Dedifferentiated amniotic fluid mesenchymal stem cell (primary cell): ENCODE measurements at regions not wholly inside any gene's neighbourhood (a gene's known extent, or its start where the extent isn't known, plus 50 kb on each side); places are given as distances from the start of the nearest gene placed in this dataset.

Experiments used
- DNase-seq: peaks from one replicate; pipeline ENCODE4 v3.0.0-alpha.2; 2016; ENCODE audit errors: extremely low spot score

DNA sequence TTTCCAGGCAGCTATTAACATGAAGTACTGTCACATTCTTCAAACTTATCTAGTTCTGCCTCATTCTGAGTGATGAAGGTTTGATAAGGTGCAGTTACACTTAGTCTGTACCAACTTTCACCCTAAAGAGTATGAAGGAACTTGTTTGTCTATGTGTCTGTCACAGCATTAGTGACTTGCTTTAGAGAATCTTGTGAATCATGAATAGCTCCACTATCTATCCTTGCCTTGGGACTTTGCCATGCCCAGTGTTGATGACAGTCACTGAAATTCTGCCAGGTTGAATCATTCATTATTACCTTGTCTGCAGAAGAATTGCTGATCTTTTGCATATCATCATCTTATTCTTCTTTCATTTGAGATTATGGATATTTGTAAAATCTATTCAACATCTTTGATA is 50.9 kb upstream of the A1CF start:
- DNase-seq: no peak

DNA sequence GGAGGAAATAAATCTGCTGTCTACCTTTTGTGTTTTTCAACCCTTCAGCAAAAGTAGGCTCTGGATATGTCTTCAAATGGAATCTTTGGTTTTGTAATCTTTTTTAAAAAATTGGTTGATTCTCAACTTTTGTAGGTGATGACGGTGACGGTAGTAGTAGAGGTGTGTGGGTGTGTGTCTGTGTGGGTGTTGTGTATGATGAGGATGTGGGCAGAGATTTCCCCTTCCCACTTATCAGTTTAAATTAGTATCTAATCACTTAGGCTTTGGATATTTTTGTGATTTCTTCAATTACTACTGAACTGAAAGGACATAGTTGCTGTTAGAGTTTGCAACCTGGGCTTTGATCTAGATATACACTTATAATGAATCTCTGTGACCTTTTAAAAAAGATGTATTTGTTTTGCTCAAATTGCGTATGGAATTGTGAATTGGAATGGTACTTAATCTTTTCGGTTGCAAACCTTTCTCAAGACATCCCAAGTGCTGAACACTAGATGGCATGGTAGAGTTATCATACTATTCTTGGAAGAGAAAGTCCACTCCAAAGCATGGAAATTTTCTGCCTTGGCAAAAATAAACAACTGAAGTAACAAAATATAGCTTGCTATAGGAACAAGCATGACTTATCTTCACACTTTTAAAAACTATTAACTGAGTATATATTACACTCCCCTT is 51.9 kb upstream of the A1CF start:
- peak; percentile 74 for DNase-seq

DNA sequence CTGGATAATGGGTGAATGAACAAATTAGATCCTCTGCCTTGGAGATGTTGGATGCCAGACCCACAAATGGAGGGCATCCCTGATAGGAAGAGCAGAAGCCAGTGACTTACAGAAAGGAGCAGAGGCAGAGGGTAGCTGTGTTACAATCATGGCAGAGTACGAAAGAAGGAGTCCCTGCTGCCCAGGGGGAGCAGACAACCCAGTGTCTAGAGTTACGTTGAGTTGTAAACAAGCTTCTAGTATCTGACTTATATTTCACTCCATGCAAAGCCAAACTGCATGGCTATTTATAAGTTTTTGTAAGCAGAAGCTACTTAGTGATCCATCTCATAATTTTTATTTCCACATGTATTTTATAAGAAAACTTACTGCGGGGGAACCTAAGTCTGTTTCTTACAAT is 56.2 kb upstream of the A1CF start:
- DNase-seq: no peak

DNA sequence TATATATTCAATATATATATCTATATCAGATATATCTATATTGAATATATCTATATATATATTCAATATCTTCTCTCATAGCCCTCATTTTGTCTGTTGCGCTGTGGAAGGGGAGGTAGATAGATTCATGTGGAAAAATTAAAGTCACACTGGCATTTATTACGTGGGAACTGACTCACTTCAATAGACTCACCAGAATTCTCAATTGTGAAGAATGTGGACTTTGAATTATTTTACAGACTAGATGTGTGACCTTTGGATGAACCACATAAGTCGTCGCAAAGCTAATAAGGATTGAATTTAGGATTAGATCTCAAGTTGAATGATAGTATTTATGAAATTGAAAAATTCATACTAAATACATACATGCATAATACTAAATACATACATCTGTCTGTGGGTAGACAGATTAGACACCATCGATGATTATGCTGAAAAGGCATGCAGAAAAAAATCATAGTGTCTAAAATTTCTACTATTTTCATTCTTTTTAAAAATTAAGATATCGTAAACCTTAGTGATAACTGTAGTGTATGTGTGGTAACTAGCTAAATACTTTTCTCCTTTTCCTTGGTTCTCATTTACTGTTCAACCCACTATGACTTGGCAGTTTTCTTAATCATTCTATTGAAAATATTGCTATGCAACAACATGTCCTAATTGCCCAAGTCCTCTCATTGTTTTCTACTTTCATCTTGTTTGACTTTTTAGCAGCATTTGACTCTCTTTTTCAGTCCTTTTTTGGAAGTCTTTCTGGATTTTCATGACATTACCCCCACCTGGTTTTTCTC is 61.8 kb upstream of the A1CF start:
- no peak for DNase-seq

DNA sequence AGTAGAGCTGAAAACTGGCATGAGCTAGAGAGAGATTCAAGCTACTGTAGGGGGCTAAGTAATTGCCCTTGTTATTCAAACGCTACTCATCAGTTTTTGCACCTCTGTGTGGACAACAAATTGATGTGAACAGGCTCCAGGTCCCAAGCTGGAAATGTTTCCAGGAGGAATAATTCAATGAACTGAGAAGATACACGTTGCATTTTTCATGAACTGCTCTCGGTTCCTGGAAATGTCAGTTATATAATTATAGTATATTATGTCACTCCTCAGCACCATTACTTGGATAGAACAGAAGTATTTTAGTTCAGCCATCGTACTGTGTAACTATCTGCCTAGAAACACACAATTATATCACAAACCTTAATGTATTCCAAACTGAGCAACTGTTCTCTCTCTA is 65.9 kb upstream of the A1CF start:
- no peak for DNase-seq

DNA sequence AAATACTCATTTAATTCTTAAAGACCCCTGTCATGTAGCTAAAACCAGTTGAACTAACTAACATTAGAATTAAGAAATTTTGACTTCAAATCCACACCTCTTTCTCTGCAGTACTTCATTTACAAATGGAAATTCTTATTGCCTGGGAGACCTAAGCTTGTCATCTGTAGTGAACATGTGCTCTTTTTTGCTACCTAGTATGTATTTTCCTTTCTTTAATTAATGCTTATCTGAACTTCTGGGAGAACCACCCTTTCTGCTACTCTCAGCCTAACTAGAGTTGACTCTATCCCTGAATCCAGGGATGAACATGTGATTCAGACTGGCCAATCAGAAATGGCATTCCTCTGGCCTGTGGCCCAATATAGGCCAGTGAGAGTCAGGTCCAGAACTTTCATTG is 75.9 kb upstream of the A1CF start:
- no peak for DNase-seq

DNA sequence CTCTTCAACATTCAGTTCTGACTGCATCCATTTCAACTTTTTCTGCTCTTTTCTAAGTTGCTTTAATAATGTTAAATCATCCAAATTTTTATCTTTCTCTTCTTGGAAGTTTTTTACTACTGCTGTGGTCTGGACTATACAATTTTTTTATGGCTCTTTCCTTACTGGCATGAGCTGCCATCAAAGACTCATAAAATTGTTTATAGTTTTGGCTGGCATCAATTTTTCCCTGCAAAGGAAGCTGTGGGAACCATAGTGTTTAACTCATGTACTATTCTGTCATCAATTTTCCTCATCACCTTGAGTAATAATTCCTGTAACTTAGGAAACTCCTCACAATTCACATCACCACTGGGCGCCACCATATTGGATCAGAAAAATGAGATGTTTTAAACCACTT is 77.6 kb upstream of the A1CF start:
- no peak for DNase-seq

DNA sequence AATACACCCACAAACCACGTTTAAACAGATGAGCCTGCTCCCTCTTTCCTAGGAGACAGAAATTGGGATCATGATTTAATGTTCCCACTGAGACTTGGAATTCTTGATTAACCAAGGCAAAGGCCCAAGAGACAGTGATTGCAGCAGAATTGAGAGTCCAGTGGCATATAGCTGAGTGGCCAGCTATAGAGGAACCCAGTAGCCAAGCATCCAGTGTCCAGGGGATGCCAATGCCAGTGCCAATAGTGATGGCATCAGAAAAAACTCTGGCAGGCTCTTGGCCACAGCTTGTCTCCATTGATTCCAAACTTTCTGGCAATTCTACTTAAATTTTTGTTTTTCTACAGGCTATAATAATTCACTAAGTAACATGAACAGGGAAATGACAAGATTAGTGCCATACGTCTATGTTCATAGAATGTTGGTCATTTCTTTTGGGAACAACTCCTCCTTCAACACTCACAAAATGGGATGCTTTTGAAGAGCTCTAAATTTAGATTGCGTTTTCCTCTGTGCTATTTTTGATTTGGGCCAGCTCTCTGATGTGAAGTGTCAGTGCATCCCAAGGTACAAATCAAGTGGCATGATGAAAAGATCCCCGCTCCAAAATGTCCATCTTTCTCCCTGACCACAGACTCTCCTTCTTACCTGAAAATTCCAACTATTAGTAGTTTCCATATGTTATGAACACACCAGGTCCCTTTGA is 83.1 kb upstream of the A1CF start:
- no peak for DNase-seq

DNA sequence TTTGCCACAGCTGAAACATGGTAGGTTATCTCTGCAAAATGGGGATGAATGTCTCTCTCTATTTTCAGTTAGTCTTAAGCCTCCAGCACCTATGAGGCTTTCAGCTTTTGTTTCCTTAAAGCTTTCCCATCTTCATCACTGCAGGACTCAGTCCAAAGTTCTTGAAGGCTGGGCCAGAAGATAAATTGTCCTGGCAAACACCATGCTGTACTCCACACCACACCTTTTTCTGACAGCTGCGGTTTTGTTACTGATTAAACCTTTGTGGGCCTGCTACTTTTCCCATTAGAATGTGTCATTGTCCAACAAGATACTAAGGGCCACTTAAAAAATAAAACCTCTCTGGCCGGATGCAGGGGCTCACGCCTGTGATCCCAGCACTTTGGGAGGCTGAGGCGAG is 87.2 kb upstream of the A1CF start:
- no peak for DNase-seq

DNA sequence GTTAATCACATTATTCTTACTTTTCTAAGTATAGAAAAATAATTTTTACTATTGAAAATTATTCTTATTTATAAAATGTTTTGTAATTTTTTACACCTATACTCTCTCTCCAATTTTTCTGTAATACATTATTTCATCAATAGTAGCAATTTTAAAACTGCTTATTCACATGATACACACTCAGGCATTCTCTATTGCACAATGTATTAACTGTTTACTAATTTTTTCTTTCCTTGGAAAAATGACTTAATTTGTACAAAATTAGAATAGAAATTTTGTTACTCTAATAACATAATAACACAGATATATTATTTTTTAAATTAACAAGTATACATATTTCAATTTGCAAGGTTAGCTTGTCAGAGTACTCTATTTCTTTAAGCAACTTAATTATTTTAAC is 92.9 kb upstream of the PRKG1 start:
- no peak for DNase-seq

DNA sequence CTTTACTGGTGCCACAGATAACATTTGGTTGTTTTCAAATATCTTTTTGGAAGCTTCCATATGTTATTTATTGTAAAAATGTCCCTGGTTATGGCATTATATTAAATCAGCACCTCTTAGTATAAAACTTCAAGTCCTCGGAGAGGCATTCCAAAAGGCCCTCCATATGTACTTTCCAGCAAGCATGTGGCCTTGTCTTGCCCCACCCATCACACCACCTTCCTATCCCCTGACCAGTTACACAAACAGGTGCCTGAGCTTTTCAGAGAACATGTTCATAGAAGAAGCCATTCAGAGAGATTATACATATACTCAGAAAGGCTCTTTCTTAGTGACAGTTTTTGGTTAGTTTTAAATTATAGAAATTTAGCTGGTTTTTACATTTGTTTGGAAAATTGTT is 92.4 kb upstream of the PRKG1 start:
- DNase-seq: no peak

DNA sequence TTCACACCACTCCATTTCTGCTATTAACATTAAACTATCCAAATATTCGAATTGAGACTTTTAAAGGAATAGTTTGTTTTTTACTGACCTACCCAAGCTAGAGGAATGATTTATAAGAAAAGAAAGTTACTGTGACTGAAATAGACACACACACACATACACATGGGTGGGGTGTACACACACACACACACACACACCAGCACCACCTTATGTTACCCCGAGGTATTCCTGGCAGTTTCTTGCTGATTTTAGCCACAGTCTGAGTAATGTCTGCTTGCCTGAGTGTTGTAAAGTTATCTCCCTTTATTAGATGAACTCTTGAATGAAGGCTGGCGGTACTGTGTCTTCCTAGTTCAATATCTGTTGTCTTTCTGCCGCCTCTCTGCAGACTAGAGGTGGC is 91.3 kb upstream of the PRKG1 start:
- no peak for DNase-seq

DNA sequence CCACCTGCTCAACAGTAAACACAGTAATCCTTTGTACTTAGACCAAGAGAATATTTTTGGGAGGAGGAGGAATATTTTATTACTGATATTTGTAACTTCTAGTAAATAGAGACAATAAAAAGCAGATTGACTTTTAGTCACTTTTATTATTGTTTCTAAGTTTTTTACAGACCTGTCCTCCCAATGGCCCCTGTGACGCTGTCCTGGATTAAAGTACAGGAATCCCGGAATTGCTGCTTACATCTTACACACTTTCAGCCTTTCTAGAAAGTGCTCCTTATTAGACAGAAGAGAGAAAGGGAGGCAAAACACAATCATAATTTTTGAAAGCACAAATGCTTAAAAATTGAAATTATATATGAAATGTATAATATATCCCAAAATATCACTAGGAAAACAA is 86.4 kb upstream of the PRKG1 start:
- no peak for DNase-seq

DNA sequence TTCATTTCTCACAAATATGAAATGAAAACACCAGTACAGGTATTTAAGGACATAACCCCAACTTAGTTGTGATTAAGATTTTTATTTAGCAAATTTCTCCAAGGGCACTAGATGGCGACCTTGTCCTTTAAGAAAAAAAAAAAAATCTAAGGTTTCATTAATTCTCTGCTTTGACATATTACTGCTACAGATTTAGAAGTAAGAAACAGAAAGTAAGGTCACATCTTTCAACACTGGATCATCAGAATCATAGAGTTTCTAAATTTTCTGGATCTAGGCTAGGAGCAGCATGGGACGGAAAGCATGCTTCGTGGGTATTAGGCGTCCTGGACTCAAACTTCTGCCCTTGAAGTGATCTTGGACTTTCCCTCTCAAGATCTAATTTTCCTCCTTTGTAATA is 85.5 kb upstream of the PRKG1 start:
- DNase-seq: peak; percentile 26

DNA sequence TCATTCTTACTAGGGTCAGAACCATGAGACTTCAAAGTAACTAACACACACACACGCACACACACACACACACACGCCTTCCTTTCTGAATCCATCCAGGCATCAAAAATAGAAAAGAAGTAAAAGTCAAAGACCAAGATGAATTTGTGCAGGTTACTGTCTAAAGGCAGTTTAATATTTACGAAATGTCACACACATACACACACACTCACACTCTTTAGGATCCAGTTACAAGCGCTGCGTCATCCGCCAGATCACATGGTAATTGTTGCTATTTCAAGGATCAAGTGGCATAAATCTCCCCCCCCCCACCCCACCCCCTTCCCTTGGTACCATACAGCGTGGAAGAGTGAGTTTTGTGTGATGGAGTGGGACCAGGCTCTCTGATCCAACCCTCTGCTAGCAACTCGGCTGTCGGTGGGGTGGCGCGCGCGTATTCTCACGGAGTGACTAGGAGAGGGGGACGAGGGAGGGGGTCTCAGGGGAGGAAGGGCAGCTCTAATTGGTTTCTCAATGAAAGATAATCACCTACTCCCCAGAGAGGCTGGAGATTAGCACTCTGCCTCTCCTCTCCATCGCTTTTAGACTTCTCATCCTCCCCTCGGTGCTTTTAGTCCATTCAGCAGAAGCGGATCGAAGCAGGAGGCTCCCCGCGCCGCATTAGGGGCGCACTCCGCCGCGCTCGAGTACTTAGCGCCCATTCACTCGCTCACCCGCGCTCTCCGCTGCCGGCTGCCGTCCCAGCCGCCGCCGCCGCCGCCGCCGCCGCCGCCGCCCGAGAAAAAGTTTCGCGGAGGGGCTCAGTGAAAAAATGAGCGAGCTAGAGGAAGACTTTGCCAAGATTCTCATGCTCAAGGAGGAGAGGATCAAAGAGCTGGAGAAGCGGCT is 83.5 kb upstream of the PRKG1 start:
- peak; percentile 81 for DNase-seq

DNA sequence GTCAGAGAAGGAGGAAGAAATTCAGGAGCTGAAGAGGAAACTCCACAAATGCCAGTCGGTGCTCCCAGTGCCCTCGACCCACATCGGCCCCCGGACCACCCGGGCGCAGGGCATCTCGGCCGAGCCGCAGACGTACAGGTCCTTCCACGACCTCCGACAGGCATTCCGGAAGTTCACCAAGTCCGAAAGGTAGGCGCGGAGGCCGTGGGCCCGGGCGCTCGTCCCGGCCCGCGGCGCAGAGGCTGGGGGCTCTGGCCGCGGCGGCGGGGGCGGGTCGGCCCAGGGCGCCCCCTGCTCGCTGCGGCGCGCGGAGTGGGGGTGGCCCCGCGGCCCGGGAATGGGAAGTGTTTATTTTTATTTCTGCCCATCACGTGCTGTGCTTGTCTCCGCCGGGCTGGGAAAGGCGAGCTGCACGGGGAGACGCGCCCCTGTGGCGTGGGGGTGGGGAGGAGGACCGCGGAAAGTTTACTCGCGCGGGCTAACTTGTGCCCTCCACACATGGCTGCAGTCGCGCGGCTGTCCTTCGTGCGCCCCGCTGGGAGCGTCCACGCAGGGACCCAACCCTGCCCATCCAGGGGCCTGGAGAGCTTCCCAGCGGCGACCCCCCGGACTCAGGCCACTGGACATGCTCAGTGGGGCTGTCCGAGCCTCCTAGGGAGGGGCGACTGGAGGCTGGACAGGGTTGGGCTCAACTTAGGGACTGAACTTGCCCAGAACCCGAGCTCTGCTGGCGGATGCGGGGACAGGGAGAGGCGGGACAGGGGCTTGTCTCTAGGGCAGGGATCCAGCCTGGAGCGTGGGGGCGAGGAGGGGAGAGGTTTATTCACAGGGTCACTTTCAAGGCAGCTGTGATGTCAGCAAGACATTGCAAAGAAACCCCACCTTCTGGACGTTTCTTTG is 82.6 kb upstream of the PRKG1 start:
- peak; percentile 20 for DNase-seq

DNA sequence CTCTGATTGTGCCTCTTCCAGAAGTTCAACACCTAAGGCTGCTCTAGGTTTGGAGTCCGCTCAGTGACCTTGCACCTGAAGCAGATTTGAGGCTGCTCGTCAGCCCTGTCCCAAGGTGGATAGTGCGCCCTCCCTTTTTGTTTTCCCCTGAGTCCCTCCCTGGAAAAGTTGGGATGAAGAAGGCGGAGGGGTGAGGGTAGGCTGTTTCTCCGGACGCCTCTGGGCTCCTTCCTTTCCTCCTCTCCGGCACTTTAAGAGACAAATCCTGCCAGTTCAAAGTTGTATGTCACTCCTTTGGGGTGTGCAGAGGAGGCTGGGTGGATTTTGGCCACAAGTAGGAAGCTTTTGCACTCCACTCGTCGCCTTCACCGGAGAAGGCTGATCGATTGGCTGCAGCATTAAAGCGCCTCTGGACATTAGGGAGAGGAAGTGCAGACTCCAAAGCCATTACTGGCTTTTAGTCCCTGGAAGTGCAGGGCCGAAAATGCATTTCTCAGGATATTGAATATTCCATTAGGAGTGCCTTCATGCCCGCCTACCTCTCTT is 81.9 kb upstream of the PRKG1 start:
- no peak for DNase-seq

DNA sequence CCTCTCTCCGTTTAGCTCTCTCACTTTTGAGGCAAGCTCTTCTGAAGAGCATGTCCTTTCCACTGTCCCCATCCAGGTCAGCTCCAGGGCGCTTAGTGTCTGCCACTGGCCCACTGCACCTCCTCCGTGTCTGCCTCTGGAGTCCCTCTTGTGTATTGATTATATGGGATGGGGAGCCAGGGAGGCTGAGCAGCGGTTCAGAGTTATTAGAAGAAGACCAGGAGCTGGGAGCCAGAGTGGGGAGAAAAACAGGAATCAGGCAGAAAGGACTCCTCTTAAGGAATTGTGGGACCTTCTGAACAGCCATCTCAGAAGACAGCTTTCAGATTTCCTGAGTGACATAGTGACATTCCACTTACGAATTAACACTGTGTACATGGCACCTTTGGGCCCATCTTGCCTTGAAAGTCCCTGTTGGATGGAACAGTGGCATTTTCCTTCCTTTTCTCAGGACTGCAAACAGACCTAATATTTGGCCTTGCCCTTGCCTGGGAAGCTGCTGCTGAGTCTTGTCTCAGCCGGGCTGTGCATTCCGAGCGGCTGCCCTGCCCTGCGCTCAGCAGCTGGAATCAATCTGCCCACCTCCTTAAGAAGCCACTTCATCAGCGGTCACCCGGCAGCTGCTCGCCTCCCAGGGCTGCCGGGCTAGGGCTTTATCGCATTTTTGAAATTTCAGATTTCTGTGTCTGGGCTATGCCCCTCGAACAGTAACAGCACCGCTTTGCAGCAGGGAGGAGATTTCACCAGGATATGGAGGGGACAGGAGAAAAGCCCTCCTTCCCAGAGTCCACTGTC is 81.1 kb upstream of the PRKG1 start:
- peak; percentile 82 for DNase-seq

DNA sequence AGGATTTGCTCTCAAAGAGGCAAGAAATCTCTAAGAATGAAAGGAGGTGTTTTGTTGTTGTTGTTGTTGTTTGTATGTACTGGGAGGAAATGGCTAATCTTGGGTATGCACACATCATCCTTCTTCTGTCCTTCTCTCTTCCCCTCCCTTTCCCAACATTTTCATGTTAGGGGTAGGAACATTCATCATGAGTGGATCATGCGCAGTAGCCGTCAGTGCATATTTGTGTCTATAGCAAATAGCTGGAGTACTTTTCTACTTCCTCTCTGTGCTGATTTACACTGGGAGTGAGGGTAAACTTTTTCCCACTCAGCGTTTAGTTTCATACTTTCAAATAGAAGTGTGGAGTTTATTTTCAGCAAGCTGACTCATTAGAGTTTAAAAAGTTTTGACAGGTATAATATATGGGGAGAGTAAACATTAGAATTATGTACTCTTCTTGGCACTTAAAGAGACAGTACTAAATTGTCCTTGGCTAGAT is 80.5 kb upstream of the PRKG1 start:
- peak; percentile 72 for DNase-seq

DNA sequence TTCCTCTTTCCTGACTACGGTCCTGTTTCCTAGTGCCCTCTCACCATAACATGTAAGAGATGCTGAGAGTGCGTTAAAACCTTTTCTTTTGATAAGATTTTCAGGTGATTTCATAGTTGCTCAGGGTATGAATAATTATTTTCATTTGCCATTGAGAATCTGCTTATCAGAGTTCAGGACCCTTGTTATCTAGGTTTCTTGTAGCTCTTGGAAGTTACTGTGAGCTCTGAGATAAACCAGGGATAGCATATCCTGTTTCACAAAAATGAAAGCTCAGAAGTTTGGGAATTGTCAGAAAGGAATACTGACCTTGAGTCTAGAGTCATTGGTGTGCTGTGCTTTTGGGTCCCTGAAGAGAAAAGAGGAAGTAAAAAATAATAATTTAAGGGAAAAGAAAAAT is 76.8 kb upstream of the PRKG1 start:
- DNase-seq: no peak
